Panc1 (cell line): ENCODE measurements at regions not wholly inside any gene's neighbourhood (a gene's known extent, or its start where the extent isn't known, plus 50 kb on each side); places are given as distances from the start of the nearest gene placed in this dataset.

Source experiments
- POLR2AphosphoS5 ChIP-seq: IDR thresholded peaks from 2 replicates; pipeline ENCODE4 v1.6.1; 2012; ENCODE audit warnings: mild to moderate bottlenecking, low read depth, low read length, moderate library complexity
- TCF7L2 ChIP-seq: IDR thresholded peaks from 2 replicates; pipeline ENCODE4 v1.6.1; 2011; ENCODE audit warnings: mild to moderate bottlenecking, low read depth, low read length, inconsistent platforms
- TF ChIP-seq, protein P1 (sequence below): fragments of 450-650 bp; IDR thresholded peaks from 2 replicates; pipeline ENCODE4 v1.5.1; 2017; ENCODE audit warnings: mild to moderate bottlenecking
- TF ChIP-seq, protein P2 (sequence below), 2 experiments: IDR thresholded peaks; 2 replicates each; pipeline ENCODE4 v1.6.1; 2011 to 2012; ENCODE audit warnings: low read depth in 2 of 2, control low read depth in 1 of 2, low read length in 1 of 2, mild to moderate bottlenecking in 1 of 2, moderate library complexity in 1 of 2; ENCODE audit not compliant: insufficient read depth in 1 of 2

DNA sequence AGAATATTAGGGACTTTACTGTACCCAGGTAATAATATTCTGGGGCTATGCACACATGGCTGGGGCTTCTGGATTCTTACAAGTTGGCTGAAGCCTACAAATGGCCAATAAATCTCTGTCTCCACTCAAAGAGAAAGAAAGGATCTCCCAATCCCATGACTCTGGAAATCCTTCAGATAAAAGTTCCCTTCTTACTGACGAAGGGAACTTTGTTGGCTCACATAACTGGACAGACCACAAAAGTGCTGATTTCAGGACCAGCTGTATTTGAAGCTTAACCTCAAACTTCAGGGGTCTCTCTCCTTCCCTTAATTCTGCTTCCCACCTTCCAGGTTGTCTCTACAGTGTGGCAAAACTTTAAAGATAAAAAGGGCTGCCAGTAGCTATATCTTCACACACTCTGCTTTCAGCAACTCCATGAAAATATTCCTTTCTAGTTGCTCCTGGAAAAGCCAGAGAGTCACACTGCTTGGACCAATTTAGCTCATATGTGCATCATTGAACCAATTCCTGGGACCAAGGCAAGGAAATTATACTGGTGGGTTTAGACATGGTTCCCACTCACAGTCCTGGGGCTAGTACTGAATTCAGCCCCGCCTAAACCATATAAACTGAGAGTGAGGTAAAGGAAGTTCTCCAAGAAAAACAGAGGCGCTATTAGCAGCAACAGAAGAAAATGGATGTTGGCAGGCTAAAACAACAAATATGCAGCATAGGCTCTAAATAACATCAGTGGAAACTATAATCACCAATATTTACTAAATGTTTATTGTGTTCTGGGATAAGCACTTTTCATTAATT, 290.0 kb upstream of the GADL1 start:
- TF ChIP-seq, protein P1, sequence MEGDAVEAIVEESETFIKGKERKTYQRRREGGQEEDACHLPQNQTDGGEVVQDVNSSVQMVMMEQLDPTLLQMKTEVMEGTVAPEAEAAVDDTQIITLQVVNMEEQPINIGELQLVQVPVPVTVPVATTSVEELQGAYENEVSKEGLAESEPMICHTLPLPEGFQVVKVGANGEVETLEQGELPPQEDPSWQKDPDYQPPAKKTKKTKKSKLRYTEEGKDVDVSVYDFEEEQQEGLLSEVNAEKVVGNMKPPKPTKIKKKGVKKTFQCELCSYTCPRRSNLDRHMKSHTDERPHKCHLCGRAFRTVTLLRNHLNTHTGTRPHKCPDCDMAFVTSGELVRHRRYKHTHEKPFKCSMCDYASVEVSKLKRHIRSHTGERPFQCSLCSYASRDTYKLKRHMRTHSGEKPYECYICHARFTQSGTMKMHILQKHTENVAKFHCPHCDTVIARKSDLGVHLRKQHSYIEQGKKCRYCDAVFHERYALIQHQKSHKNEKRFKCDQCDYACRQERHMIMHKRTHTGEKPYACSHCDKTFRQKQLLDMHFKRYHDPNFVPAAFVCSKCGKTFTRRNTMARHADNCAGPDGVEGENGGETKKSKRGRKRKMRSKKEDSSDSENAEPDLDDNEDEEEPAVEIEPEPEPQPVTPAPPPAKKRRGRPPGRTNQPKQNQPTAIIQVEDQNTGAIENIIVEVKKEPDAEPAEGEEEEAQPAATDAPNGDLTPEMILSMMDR, result no peak
- TF ChIP-seq POLR2AphosphoS5 (no peak), TCF7L2 (no peak)
- TF ChIP-seq, protein P2, sequence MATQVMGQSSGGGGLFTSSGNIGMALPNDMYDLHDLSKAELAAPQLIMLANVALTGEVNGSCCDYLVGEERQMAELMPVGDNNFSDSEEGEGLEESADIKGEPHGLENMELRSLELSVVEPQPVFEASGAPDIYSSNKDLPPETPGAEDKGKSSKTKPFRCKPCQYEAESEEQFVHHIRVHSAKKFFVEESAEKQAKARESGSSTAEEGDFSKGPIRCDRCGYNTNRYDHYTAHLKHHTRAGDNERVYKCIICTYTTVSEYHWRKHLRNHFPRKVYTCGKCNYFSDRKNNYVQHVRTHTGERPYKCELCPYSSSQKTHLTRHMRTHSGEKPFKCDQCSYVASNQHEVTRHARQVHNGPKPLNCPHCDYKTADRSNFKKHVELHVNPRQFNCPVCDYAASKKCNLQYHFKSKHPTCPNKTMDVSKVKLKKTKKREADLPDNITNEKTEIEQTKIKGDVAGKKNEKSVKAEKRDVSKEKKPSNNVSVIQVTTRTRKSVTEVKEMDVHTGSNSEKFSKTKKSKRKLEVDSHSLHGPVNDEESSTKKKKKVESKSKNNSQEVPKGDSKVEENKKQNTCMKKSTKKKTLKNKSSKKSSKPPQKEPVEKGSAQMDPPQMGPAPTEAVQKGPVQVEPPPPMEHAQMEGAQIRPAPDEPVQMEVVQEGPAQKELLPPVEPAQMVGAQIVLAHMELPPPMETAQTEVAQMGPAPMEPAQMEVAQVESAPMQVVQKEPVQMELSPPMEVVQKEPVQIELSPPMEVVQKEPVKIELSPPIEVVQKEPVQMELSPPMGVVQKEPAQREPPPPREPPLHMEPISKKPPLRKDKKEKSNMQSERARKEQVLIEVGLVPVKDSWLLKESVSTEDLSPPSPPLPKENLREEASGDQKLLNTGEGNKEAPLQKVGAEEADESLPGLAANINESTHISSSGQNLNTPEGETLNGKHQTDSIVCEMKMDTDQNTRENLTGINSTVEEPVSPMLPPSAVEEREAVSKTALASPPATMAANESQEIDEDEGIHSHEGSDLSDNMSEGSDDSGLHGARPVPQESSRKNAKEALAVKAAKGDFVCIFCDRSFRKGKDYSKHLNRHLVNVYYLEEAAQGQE (IDR thresholded peaks at IDR 0.05; ENCODE audit: insufficient read depth in 1 of 2, low read depth in 2 of 2, low read length in 1 of 2), result no peak
